Upper lobe of left lung (tissue), 6 donors: ENCODE measurements at regions not wholly inside any gene's neighbourhood (a gene's known extent, or its start where the extent isn't known, plus 50 kb on each side); places are given as distances from the start of the nearest gene placed in this dataset.

Experiments used
- ATAC-seq, 2 donors: fragments of 200-7000 bp; cut with Tn5 transposase; one replicate each; pipeline ENCODE4 v1.9.1; 2022; ENCODE audit warnings: mild to moderate bottlenecking in 2 of 2, moderate library complexity in 2 of 2; ENCODE audit not compliant: low FRiP score in 2 of 2
- DNase-seq, 2 donors: peaks; one replicate each; pipeline ENCODE4 v3.0.0-alpha.2; 2019 to 2020
- H3K27ac ChIP-seq, 4 donors: fragments of 200-600 bp; sonication (generic); one replicate each; pipeline ENCODE4 v1.5.1; 2016 to 2019
- H3K27me3 ChIP-seq, 4 donors: fragments of 200-600 bp; sonication (generic); one replicate each; pipeline ENCODE4 v1.5.1; 2017 to 2019
- H3K36me3 ChIP-seq, 4 donors: fragments of 200-600 bp; sonication (generic); one replicate each; pipeline ENCODE4 v1.5.1; 2016 to 2019
- H3K4me1 ChIP-seq, 4 donors: fragments of 200-600 bp; sonication (generic); one replicate each; pipeline ENCODE4 v1.5.1; 2018 to 2019
- H3K4me3 ChIP-seq, 4 donors: fragments of 200-600 bp; sonication (generic); one replicate each; pipeline ENCODE4 v1.5.1; 2017 to 2019; ENCODE audit warnings: mild to moderate bottlenecking in 2 of 4, moderate library complexity in 1 of 4
- H3K9me3 ChIP-seq, 4 donors: fragments of 200-600 bp; sonication (generic); one replicate each; pipeline ENCODE4 v1.5.1; 2018 to 2019
- EP300 ChIP-seq, 4 donors: sonication (generic); formaldehyde crosslinking; IDR thresholded peaks; one replicate each; pipeline ENCODE4 v1.5.1; 2017; ENCODE audit warnings: antibody characterized with exemption in 4 of 4, control low read depth in 2 of 4
- POLR2A ChIP-seq, 4 donors: fragments of 450-650 bp; IDR thresholded peaks; one replicate each; pipeline ENCODE4 v1.5.1; 2016 to 2017; ENCODE audit warnings: antibody characterized with exemption in 4 of 4, mild to moderate bottlenecking in 2 of 4
- POLR2AphosphoS5 ChIP-seq, 2 donors: sonication (generic); formaldehyde crosslinking; IDR thresholded peaks; one replicate each; pipeline ENCODE4 v1.5.1; 2017; ENCODE audit warnings: antibody characterized with exemption in 2 of 2
- WGBS, 2 donors: methylation state at CpG; one replicate each; pipeline ENCODE4 v1.1.5; 2017 to 2018; 5-methylcytosine and 5-hydroxymethylcytosine counted together
- TF ChIP-seq, protein P1 (sequence below), 6 experiments: fragments of 450-650 bp in 4 of 6; fragments of 200-600 bp in 2 of 6; sonication (generic) in 2 of 6; IDR thresholded peaks; one replicate each; pipeline ENCODE4 v1.5.1; 2016 to 2019; ENCODE audit warnings: antibody characterized with exemption in 6 of 6
- donor health status: DM: no; HTN: no; CAD: no; lungs with moderate emphysema.
- donor health status: DM: no; HTN: yes; CAD: no; lungs with severe emphysema.

DNA sequence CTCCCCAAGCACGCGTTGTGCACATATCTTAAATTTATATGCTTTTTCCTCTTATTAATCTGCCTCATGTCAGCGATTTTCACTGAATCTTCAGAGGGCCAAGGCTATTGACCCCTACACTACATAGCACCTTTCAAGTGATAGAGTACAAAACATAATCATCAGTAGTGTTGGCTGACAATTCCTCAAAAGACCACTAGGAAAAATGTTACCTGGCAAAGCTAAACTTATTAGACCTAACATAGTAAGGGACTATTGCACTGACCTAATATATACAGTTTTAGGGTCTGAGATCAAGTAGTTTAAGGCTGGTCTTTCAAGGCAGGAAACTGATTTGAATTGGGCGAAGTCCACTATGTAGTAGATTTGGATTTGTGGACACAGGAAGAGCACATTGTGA, 244.2 kb upstream of the ZC3H15 start:
- H3K4me1 ChIP-seq = no peaks in the 10 kb centered on the region
- no peaks in the 10 kb centered on the region for H3K9me3 ChIP-seq
- H3K27me3 ChIP-seq = no peaks in the 10 kb centered on the region
- H3K27ac ChIP-seq = no peak overlapping the region
- H3K36me3 ChIP-seq = no peaks in the 10 kb centered on the region
- 95 to 99% methylated on average over 4 of the region's 4 CpGs for WGBS, 2 donors
- H3K4me3 ChIP-seq = no peak overlapping the region
- DNase-seq (no peak), ATAC-seq (no peak)
- TF ChIP-seq EP300 (IDR thresholded peaks at IDR 0.05) (no peak), POLR2AphosphoS5 (IDR thresholded peaks at IDR 0.05) (no peak), POLR2A (IDR thresholded peaks at IDR 0.05) (no peak)
- TF ChIP-seq, protein P1, sequence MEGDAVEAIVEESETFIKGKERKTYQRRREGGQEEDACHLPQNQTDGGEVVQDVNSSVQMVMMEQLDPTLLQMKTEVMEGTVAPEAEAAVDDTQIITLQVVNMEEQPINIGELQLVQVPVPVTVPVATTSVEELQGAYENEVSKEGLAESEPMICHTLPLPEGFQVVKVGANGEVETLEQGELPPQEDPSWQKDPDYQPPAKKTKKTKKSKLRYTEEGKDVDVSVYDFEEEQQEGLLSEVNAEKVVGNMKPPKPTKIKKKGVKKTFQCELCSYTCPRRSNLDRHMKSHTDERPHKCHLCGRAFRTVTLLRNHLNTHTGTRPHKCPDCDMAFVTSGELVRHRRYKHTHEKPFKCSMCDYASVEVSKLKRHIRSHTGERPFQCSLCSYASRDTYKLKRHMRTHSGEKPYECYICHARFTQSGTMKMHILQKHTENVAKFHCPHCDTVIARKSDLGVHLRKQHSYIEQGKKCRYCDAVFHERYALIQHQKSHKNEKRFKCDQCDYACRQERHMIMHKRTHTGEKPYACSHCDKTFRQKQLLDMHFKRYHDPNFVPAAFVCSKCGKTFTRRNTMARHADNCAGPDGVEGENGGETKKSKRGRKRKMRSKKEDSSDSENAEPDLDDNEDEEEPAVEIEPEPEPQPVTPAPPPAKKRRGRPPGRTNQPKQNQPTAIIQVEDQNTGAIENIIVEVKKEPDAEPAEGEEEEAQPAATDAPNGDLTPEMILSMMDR (IDR thresholded peaks at IDR 0.05) = no peak

DNA sequence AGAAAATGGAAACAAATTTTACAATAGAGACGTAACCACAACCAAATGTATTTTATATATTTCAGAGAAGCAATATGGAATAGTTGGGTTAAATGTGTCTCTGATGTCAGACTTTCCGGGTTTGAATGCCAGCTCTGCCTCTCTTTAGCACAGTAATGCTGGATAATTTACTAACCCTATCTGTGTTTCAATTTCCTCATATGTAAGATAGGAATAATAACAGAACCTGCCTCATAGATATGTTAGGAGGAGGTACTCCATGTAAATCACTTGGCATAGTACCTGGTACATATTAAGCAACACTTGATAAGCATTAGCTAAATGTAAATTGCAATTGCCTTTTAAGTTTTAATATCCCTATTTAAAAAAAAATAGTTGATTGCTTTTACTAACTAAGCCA, 231.3 kb upstream of the ZC3H15 start:
- ATAC-seq (no peak), DNase-seq (no peak)
- 90 to 92% methylated on average over 2 of the region's 2 CpGs for WGBS, 2 donors
- H3K9me3 ChIP-seq = no peaks in the 10 kb centered on the region
- H3K36me3 ChIP-seq = no peaks in the 10 kb centered on the region
- TF ChIP-seq EP300 (IDR thresholded peaks at IDR 0.05) (no peak), POLR2AphosphoS5 (IDR thresholded peaks at IDR 0.05) (no peak), POLR2A (IDR thresholded peaks at IDR 0.05) (no peak)
- TF ChIP-seq, protein P1 (IDR thresholded peaks at IDR 0.05) = no peak
- H3K4me1 ChIP-seq = no peaks in the 10 kb centered on the region
- H3K4me3 ChIP-seq = no peak overlapping the region
- no peaks in the 10 kb centered on the region for H3K27me3 ChIP-seq
- H3K27ac ChIP-seq = no peak overlapping the region

DNA sequence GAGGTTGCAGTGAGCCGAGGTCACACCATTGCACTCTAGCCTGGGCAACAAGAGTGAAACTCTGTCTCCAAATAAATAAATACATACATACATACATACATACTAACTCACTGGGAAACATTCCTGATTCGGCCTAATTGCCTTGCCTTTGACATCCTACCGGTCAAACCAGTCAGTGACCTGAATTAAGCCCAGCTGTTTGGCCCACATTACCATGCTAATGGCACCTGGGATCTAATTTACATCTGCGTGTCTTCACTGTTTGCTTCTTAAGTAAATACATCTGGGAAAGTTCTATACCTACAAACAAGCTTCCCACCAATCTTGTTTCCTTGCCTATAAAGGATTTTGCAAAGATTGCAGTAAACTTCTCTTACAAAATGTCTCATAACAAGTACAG, 230.2 kb upstream of the ZC3H15 start:
- no peak overlapping the region for H3K27ac ChIP-seq
- H3K9me3 ChIP-seq = no peaks in the 10 kb centered on the region
- no peaks in the 10 kb centered on the region for H3K36me3 ChIP-seq
- no peaks in the 10 kb centered on the region for H3K27me3 ChIP-seq
- TF ChIP-seq POLR2A (IDR thresholded peaks at IDR 0.05) (no peak), POLR2AphosphoS5 (IDR thresholded peaks at IDR 0.05) (no peak), EP300 (IDR thresholded peaks at IDR 0.05) (no peak)
- TF ChIP-seq, protein P1 (IDR thresholded peaks at IDR 0.05) = no peak
- ATAC-seq (no peak), DNase-seq (no peak)
- 88 to 90% methylated on average over 4 of the region's 4 CpGs for WGBS, 2 donors
- H3K4me1 ChIP-seq = no peaks in the 10 kb centered on the region
- H3K4me3 ChIP-seq = no peak overlapping the region

DNA sequence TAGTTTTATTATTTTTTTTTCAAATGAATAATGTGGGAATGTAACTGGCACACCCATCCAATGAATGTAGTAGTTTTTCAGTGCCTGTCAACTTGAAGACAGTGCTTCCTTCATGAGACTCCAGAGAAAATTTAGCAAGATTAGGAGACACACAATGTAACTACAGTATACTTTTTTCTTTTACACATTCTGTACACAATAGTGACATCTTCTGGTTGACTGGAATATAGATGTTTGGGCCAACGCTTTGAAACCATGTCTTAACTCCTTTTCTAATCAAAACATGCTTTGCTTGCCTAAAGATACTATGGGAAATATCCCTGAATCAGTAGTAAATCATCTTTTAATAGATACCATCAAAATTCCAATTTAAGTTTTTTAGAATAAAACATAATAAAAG, 229.5 kb upstream of the ZC3H15 start:
- no peaks in the 10 kb centered on the region for H3K27me3 ChIP-seq
- ATAC-seq (no peak), DNase-seq (no peak)
- H3K9me3 ChIP-seq = no peaks in the 10 kb centered on the region
- H3K36me3 ChIP-seq = no peaks in the 10 kb centered on the region
- no peaks in the 10 kb centered on the region for H3K4me1 ChIP-seq
- no peak overlapping the region for H3K27ac ChIP-seq
- no peak overlapping the region for H3K4me3 ChIP-seq
- WGBS, 2 donors = 32 to 34% methylated on average over 1 of the region's 1 CpG
- TF ChIP-seq POLR2AphosphoS5 (IDR thresholded peaks at IDR 0.05) = no peak
- no peak for TF ChIP-seq POLR2A (IDR thresholded peaks at IDR 0.05)
- TF ChIP-seq, protein P1 (IDR thresholded peaks at IDR 0.05) = peak in 3 of 6 experiments; percentile 23 to 25 (median 24)
- no peak for TF ChIP-seq EP300 (IDR thresholded peaks at IDR 0.05)

DNA sequence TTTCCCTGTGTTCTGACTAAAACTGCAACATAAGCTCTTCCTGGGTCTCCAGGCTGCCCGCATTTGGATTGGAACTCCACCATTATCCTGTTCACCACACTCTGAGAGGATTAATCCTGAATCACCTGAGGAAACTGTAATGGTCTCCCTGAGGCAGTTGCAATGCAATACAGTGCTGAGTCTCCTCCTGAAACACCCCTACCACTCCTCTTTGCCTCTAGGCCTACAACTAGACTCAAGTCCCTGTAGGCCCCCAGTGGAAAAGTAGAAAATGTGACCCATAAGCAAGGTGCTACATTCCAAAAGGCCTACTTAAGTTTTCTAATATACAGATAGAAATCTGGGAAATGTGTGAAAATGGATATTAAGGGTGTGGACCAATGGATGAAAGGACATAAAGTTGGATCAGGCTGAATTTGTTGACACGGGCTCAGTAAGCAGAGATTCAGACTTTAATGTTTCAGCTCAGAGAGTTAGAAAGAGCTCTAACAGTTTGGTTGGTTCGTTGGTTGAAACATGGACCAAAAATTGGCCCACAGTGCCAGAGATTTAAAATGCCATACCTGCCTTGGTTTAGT, 222.3 kb upstream of the ZC3H15 start:
- no peak for DNase-seq
- no peaks in the 10 kb centered on the region for H3K27me3 ChIP-seq
- ATAC-seq = no peak
- no peaks in the 10 kb centered on the region for H3K9me3 ChIP-seq
- H3K4me1 ChIP-seq = no peaks in the 10 kb centered on the region
- TF ChIP-seq EP300 (IDR thresholded peaks at IDR 0.05) (no peak), POLR2A (IDR thresholded peaks at IDR 0.05) (no peak), POLR2AphosphoS5 (IDR thresholded peaks at IDR 0.05) (no peak)
- TF ChIP-seq, protein P1 (IDR thresholded peaks at IDR 0.05) = no peak
- H3K27ac ChIP-seq = no peak overlapping the region
- H3K36me3 ChIP-seq = no peaks in the 10 kb centered on the region
- no peak overlapping the region for H3K4me3 ChIP-seq
- WGBS, 2 donors = 89 to 90% methylated on average over 3 of the region's 3 CpGs
